CD4-positive, CD25-positive, alpha-beta regulatory T cell (primary cell): ENCODE measurements at regions not wholly inside any gene's neighbourhood (a gene's known extent, or its start where the extent isn't known, plus 50 kb on each side); places are given as distances from the start of the nearest gene placed in this dataset.

Source experiments
- ATAC-seq, 2 donors: fragments of 150-1000 bp; cut with Tn5 transposase; one replicate each; pipeline ENCODE4 v1.10.0; 2021; ENCODE audit warnings: low read depth in 2 of 2, moderate number of reproducible peaks in 2 of 2, moderate library complexity in 1 of 2
- DNase-seq, 3 donors: peaks; one replicate each; pipeline versions ENCODE4 v3.0.0 to v3.0.0-alpha.2; 2012 to 2022; ENCODE audit warnings: mixed read lengths in 1 of 3
- H3K27ac ChIP-seq: one replicate; pipeline ENCODE4 v1.7.0; 2013; ENCODE audit warnings: mild to moderate bottlenecking, low read length; ENCODE audit not compliant: insufficient read depth, poor library complexity, severe bottlenecking
- H3K27me3 ChIP-seq: one replicate; pipeline ENCODE4 v1.7.0; 2013; ENCODE audit warnings: low read length; ENCODE audit not compliant: control insufficient read depth, insufficient read depth
- H3K36me3 ChIP-seq: one replicate; pipeline ENCODE4 v1.7.0; 2013; ENCODE audit warnings: mild to moderate bottlenecking, low read length, moderate library complexity; ENCODE audit not compliant: control insufficient read depth, insufficient read depth
- H3K4me1 ChIP-seq: 2 replicates; pipeline ENCODE4 v1.7.0; 2013; ENCODE audit warnings: mild to moderate bottlenecking, low read length; ENCODE audit not compliant: insufficient read depth, control insufficient read depth, poor library complexity, severe bottlenecking
- H3K4me3 ChIP-seq: one replicate; pipeline ENCODE4 v1.7.0; 2013; ENCODE audit warnings: low read depth, mild to moderate bottlenecking, low read length, moderate library complexity
- H3K9me3 ChIP-seq, 2 experiments: 1 replicate in 1 of 2; 2 replicates in 1 of 2; pipeline ENCODE4 v1.7.0; 2013; ENCODE audit warnings: low read length in 2 of 2, mild to moderate bottlenecking in 1 of 2, moderate library complexity in 1 of 2; ENCODE audit not compliant: control insufficient read depth in 2 of 2
- H3K27ac Mint-ChIP-seq, 3 donors: one replicate each; pipeline ENCODE4 v1.8.0; 2020 to 2022; ENCODE audit warnings: mild to moderate bottlenecking in 3 of 3, mixed read lengths in 3 of 3, moderate library complexity in 2 of 3
- H3K27me3 Mint-ChIP-seq: one replicate; pipeline ENCODE4 v1.8.0; 2022; ENCODE audit warnings: mild to moderate bottlenecking, mixed read lengths
- H3K36me3 Mint-ChIP-seq: one replicate; pipeline ENCODE4 v1.8.0; 2020; ENCODE audit warnings: mixed read lengths
- H3K4me1 Mint-ChIP-seq, 4 donors: one replicate each; pipeline ENCODE4 v1.8.0; 2020 to 2022; ENCODE audit warnings: mixed read lengths in 4 of 4, mild to moderate bottlenecking in 1 of 4
- H3K4me3 Mint-ChIP-seq, 4 donors: one replicate each; pipeline ENCODE4 v1.8.0; 2020 to 2022; ENCODE audit warnings: mild to moderate bottlenecking in 4 of 4, mixed read lengths in 4 of 4, moderate library complexity in 3 of 4
- H3K9me3 Mint-ChIP-seq, 7 donors: one replicate each; pipeline ENCODE4 v1.8.0; 2020 to 2022; ENCODE audit warnings: mixed read lengths in 7 of 7, mild to moderate bottlenecking in 3 of 7, moderate library complexity in 2 of 7

DNA sequence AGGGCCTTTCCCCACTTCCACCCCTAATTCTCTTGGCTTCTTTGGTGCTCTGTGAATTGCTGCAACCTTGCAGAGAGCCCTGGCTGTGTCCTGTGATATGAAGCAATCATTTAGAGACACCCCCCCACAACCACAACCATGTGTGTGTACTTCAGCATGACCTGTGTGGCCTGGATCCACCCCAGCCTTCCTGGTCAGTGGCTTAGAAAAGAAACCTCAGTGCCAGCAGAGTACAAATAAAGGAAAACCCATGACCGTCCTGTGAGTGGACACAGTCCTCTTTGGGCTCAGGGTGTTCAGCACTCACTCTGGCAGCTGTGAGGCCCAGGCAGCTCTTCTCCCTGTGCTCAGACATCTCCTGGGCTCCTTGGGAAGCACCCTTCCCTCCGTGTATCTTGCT is 206.6 kb upstream of the DIO3 start:
- no peak for DNase-seq
- no peaks in the 10 kb centered on the region for H3K27me3 Mint-ChIP-seq
- no peak for ATAC-seq

DNA sequence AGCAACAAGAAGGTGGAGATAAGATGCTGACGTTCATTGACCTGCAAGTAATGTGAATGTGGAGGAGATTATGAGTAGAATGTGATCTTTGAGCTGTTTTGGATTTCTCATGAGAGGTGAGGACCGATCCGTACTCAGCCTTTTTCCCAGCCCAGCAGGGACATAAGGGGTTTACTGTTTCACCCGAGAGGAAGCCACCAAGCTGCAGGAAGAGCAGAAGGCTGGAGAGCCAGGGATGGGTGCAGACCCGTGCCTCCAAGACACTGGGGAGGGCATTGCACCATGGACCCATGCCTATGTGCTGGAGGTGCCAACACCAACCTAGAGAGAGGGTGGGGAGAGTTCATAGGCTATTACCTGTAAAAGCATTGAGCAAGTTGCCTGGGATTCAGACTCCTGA is 206.0 kb upstream of the DIO3 start:
- ATAC-seq: no peak

More for the DNA sequence above, 206.6 kb upstream of the DIO3 start:
- Histone ChIP-seq H3K27ac (no peak overlapping the region), H3K27me3 (no peaks in the 10 kb centered on the region), H3K36me3 (no peaks in the 10 kb centered on the region), H3K4me3 (no peak overlapping the region), H3K4me1 (no peaks in the 10 kb centered on the region), H3K9me3 (no peaks in the 10 kb centered on the region)
- Mint-ChIP-seq H3K27ac (peak overlapping the region in 1 of 3 donors; percentile 9), H3K4me1 (no peaks in the 10 kb centered on the region), H3K9me3 (peaks cover 0 to 28% (median 7%) of the 10 kb centered on the region in 7 donors), H3K36me3 (peaks cover 3% of the 10 kb centered on the region), H3K4me3 (no peak overlapping the region)

DNA sequence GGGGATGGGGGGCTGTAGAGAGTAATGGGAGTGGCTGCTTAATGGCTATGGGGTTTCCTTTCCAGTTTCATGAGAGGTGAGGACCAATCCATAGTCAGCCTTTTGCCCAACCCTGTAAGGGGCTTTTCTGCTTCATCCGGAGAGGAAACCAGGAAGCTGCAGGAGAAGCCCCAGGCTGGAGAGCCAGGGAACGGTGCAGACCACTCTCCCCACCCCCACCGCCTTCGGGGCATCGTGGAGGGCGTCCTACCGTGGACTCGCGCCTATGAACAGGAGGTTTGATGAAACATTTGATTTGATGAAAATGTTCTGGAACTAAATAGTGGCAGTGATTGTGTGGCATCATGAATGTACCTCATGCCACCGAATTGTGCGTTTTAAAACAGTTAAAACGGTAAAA is 204.3 kb upstream of the DIO3 start:
- DNase-seq (no peak), ATAC-seq (no peak)
- Histone ChIP-seq H3K27me3 (no peaks in the 10 kb centered on the region), H3K36me3 (no peaks in the 10 kb centered on the region), H3K27ac (no peak overlapping the region), H3K4me1 (no peaks in the 10 kb centered on the region), H3K4me3 (no peak overlapping the region), H3K9me3 (no peaks in the 10 kb centered on the region)
- Mint-ChIP-seq H3K27me3 (no peaks in the 10 kb centered on the region), H3K27ac (no peak overlapping the region), H3K9me3 (peaks cover 0 to 21% (median 3%) of the 10 kb centered on the region in 7 donors), H3K36me3 (peaks cover 3% of the 10 kb centered on the region), H3K4me1 (no peaks in the 10 kb centered on the region), H3K4me3 (no peak overlapping the region)

More for the DNA sequence above, 206.0 kb upstream of the DIO3 start:
- Histone ChIP-seq H3K4me1 (no peaks in the 10 kb centered on the region), H3K4me3 (no peak overlapping the region), H3K36me3 (no peaks in the 10 kb centered on the region), H3K9me3 (no peaks in the 10 kb centered on the region), H3K27ac (no peak overlapping the region), H3K27me3 (no peaks in the 10 kb centered on the region)
- Mint-ChIP-seq H3K27ac (peak overlapping the region in 1 of 3 donors; percentile 9), H3K9me3 (peaks cover 0 to 28% (median 7%) of the 10 kb centered on the region in 7 donors), H3K36me3 (peaks cover 3% of the 10 kb centered on the region), H3K27me3 (no peaks in the 10 kb centered on the region), H3K4me3 (no peak overlapping the region), H3K4me1 (no peaks in the 10 kb centered on the region)
- no peak for DNase-seq

DNA sequence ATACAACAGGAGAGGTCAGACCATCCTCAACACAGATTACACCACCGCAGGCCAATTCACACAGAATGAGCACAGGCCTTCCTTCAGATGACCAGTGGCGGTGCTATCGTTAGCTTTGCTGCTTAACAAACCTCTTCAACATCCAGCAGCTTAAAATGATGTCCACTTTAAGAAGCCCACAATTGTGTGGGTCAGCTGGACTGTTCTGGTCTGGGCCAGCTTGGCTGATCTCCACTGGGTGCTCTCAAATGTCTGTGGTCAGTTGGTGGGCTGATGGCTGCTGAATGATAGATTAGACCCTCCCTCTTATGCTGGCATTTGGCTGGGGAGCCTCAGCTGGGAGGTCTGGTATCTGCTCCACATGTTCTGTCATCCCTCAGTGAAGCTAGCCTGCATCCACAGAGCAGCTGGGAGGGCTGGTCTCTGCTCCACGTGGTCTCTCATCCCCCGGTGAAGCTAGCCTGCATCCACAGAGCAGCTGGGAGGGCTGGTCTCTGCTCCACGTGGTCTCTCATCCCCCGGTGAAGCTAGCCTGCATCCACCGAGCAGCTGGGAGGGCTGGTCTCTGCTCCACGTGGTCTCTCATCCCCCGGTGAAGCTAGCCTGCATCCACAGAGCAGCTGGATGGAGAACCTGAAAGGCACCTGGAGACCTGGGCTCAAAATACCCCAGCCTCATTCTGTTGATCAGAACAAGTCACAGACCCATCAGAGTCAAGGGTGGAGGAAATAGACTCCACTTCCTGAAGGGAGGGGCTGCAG is 203.6 kb upstream of the DIO3 start:
- H3K27ac ChIP-seq: no peak overlapping the region
- Mint-ChIP-seq H3K4me1 (no peaks in the 10 kb centered on the region), H3K36me3 (no peaks in the 10 kb centered on the region), H3K9me3 (peaks cover 0 to 18% (median 3%) of the 10 kb centered on the region in 7 donors), H3K27me3 (no peaks in the 10 kb centered on the region), H3K4me3 (no peak overlapping the region), H3K27ac (no peak overlapping the region)
- DNase-seq: no peak
- no peaks in the 10 kb centered on the region for H3K27me3 ChIP-seq
- H3K4me3 ChIP-seq: no peak overlapping the region
- no peaks in the 10 kb centered on the region for H3K36me3 ChIP-seq
- ATAC-seq: no peak
- no peaks in the 10 kb centered on the region for H3K4me1 ChIP-seq
- no peaks in the 10 kb centered on the region for H3K9me3 ChIP-seq

DNA sequence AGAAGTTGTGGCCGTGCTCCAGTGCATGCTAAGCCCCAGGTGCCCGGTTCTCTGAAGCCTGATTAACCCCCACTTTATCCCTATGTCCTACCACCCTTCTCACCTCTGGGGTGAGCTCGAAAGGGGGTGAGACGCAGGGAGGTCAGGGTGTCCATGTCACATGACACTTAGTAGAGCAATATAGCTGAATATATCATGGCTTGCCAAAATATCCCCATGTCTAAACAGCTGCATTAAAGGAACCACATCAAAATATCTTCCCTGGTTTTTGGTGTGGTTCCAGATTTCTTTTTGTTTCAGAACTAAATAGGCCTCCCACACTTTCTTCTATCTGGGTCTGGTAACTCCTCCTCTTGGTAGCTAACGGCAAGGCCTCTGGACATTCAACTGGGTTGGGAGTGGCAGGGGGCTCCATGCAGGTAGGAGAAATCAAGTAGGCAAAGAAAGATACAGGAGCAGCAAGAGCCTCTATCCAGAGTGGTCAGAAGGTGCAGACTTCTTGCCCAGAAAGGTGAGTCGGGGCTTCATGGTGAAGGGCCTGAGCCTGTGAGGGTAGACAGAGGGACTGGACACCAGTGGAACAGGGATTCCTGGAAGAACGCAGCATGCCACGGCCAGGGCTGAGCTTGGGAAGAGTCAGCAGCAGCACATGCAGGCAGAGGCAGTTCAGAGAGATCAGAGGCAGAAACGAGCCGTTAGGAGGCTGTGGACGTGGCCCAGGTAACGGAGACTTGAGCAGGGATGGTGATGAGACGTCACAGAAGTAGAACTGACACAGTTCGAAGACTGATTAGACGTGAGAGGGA is 202.8 kb upstream of the DIO3 start:
- peaks cover 0 to 18% (median 3%) of the 10 kb centered on the region in 7 donors for H3K9me3 Mint-ChIP-seq
- H3K4me1 ChIP-seq: no peaks in the 10 kb centered on the region
- no peaks in the 10 kb centered on the region for H3K27me3 ChIP-seq
- H3K4me1 Mint-ChIP-seq: no peaks in the 10 kb centered on the region
- no peak overlapping the region for H3K27ac ChIP-seq
- no peak for ATAC-seq
- no peak overlapping the region for H3K4me3 ChIP-seq
- DNase-seq: no peak
- H3K4me3 Mint-ChIP-seq: no peak overlapping the region
- H3K36me3 ChIP-seq: no peaks in the 10 kb centered on the region
- no peaks in the 10 kb centered on the region for H3K36me3 Mint-ChIP-seq
- H3K27ac Mint-ChIP-seq: no peak overlapping the region
- H3K9me3 ChIP-seq: no peaks in the 10 kb centered on the region
- no peaks in the 10 kb centered on the region for H3K27me3 Mint-ChIP-seq

DNA sequence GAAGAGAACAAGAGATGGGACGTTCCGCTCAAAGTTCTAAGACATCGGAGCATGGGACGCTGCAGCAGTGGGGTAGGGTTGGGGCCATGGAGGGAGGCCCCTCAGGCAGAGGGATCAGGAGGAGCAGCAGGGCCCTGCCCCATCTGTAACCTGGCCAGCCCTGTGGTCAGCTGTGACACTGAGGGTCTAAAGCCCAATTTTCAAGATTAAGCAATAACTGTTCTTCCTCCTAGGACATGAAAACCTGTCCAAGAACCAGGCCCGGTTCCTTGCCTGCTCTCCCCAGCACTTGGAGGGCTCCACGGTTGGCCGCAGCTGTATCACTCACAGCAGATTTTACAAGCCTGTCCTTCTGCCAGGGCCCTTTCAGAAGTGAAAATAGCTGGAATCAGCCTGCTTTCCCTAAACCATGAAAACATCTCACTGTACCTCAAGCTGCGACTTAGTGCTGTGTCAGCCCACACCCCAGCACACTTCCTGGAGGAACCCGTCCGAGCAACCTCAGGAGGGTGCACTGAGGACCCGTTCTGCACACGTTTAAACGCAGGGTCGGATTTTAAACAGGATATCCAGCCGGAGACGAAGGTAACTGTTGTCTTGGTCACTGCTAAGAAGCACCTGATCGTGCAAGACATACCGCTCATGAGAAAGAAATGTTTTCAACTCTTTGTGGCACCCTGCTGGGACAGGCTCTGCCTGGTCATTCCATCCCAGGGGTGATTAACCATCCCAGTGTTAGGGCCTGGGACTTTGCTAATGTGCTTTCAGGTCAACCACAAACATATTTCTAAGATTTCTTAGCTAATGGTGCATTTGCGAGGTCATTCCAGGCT is 201.9 kb upstream of the DIO3 start:
- no peak overlapping the region for H3K4me3 ChIP-seq
- DNase-seq (no peak), ATAC-seq (no peak)
- H3K36me3 Mint-ChIP-seq: no peaks in the 10 kb centered on the region
- no peak overlapping the region for H3K27ac ChIP-seq
- H3K27me3 Mint-ChIP-seq: no peaks in the 10 kb centered on the region
- no peak overlapping the region for H3K4me3 Mint-ChIP-seq
- no peaks in the 10 kb centered on the region for H3K27me3 ChIP-seq
- no peaks in the 10 kb centered on the region for H3K9me3 ChIP-seq
- no peaks in the 10 kb centered on the region for H3K36me3 ChIP-seq
- no peak overlapping the region for H3K27ac Mint-ChIP-seq
- H3K9me3 Mint-ChIP-seq: peaks cover 0 to 16% (median 3%) of the 10 kb centered on the region in 7 donors
- H3K4me1 ChIP-seq: no peaks in the 10 kb centered on the region
- H3K4me1 Mint-ChIP-seq: no peaks in the 10 kb centered on the region

DNA sequence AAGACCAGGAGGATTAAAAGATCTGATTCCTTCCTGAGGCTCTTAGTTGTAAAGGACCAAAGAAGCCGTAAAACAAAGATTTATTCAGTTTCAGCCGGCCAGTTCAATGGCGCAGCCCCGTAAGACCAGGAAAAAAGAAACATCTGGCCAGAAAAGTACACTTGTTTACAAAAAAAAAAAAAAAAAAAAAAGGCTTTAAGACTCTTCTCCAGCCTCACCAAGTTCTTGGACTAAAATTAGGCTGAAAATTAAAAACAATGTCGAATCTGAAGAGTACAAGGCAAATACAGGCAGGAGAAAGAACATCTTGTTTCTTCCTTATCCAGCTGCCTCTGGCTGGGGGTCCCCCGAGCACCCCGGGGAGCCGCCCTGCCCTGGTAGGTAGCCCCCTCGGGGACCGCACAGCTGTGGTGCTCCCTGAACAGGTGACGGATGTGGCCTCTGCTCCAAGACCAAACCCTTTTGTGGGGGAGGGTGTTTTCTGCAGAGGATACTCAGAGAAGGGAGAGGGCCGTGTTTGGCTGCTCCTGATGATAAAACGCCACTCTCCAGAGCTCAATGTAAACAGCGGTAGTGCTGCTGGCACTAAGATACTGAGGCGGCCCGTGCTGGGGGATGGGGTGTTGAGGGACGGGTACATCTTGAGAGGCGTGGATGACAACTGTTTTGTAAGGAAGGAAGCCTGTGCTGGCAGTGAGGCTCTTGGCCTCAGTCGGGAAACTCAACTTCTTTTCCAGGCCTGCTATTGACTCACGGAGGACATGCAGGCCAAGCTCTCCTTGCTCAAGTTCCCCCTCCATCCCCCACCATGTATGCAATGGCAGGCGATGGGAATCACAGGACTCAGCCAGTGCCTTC is 201.0 kb upstream of the DIO3 start:
- H3K27ac Mint-ChIP-seq: no peak overlapping the region
- Histone ChIP-seq H3K27ac (no peak overlapping the region), H3K27me3 (no peaks in the 10 kb centered on the region), H3K4me3 (no peak overlapping the region), H3K36me3 (no peaks in the 10 kb centered on the region), H3K4me1 (no peaks in the 10 kb centered on the region), H3K9me3 (no peaks in the 10 kb centered on the region)
- DNase-seq: no peak
- ATAC-seq: no peak
- no peaks in the 10 kb centered on the region for H3K4me1 Mint-ChIP-seq
- no peaks in the 10 kb centered on the region for H3K36me3 Mint-ChIP-seq
- H3K27me3 Mint-ChIP-seq: no peaks in the 10 kb centered on the region
- peaks cover 0 to 8% (median 0%) of the 10 kb centered on the region in 7 donors for H3K9me3 Mint-ChIP-seq
- H3K4me3 Mint-ChIP-seq: no peak overlapping the region
